Fibroblast of the conjunctiva (primary cell): ENCODE measurements at regions not wholly inside any gene's neighbourhood (a gene's known extent, or its start where the extent isn't known, plus 50 kb on each side); places are given as distances from the start of the nearest gene placed in this dataset.
A peak's percentile ranks its signal among the peaks of the same experiment; 100 is the strongest.

Source experiments
- DNase-seq: peaks from one replicate; pipeline ENCODE4 v3.0.0-alpha.2; 2010; ENCODE audit warnings: low read depth

DNA sequence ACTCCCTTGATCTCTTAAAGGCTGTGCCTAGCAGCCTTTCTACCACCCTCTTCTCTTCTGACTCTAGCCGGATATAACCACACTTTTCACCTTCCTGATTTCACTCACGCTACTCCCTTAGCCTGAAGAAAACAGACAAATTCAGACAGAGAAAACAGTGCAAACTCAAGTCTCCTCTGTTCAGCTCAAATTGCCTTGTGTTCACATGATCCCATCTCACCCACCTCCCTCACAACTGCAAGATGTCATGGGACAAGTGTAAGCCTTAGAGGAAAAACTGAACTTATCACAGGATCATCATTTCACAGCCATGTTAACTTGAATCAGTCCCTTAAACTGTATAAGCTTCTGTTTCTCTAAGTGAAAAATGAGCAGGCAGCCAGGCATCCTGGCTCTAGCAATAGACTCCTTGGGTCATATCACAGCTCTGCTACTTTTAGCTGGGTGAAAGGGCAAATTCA lies 66.5 kb upstream of the TENT5A start:
- no peak for DNase-seq

DNA sequence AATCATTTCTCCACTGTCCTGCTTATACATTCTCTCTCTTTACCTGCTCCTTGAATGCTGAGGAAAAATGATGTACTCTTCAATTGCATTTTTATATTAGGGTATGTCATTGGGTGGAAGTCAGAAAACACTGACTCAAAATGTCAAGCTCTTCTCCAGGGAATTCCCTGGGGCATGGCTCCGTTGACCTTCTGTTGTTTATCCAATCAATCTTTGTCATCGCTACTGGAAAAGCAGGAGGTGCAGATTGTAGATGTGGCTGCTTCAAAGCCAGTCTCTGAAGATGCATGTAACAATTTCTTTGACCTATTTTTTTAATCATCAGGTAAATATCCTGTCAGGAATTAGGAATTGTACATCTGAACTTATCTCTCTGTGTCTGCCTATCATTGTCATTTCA lies 63.9 kb upstream of the TENT5A start:
- no peak for DNase-seq

GRCh38 chr6:81814370-81815076 lies 62.0 kb upstream of the TENT5A start:
- peak; percentile 36 for DNase-seq

GRCh38 chr6:81813305-81813704 lies 60.8 kb upstream of the TENT5A start:
- no peak for DNase-seq

GRCh38 chr6:81812401-81812800 lies 59.9 kb upstream of the TENT5A start:
- no peak for DNase-seq

DNA sequence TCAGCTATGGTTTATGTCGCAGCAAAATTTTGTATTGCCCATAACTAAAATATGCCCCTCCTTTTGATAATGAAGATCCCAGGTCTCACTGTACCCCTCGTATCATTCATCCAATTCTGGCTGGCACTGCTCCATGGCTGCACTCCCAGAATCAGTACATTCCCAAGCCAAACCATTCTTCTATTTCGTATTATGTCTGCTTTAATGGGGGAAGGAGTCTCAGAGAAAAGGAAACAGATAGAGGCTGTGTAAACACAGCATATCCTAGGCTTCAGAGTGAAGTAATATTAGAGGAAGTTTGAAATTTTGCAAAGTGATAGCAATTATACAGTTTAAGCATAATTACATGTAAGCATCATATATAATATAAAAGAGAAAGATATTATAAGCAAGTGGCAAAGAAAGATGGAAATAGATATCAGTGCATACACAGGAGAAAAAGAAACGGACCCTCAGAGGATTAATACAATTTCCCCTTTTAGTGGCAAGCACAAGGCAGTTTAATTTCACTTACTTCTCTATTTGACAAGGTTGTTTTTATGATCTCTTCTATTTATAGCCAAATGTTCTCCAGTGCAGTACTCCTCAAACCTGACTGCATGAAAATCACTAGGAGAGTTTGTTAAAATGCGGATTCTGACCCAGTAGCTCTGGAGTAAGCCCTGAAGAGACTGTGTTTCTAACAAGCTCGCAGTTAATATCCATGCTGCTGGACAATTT lies 56.5 kb upstream of the TENT5A start:
- no peak for DNase-seq

GRCh38 chr6:81806793-81807565 lies 54.5 kb upstream of the TENT5A start:
- no peak for DNase-seq

GRCh38 chr6:81802356-81802755 lies 49.9 kb upstream of the TENT5A start:
- no peak for DNase-seq
